ENCODE measurements at regions not wholly inside any gene's neighbourhood (a gene's known extent, or its start where the extent isn't known, plus 50 kb on each side); places are given as distances from the start of the nearest gene placed in this dataset.

- Histone ChIP-seq H3K36me3 (no peaks in the 10 kb centered on the region), H3K27me3 (peaks cover 0 to 1% (median 0%) of the 10 kb centered on the region in 7 donors), H3K4me1 (no peaks in the 10 kb centered on the region), H3K27ac (no peak overlapping the region), H3K4me3 (no peak overlapping the region), H3K9me3 (no peaks in the 10 kb centered on the region)
- no peak for TF ChIP-seq CTCF (IDR thresholded peaks at IDR 0.05)
- 90 to 95% methylated on average over 1 of the region's 1 CpG for WGBS, 2 donors
- ATAC-seq, result no peak
- DNase-seq, result no peak
- intact Hi-C loops (cut with DNase I), result no loop called here
Observed at GRCh38 chr19:30854207-30854606, 482.0 kb downstream of the ZNF536 start.

- Histone ChIP-seq H3K4me1 (no peaks in the 10 kb centered on the region), H3K36me3 (no peaks in the 10 kb centered on the region), H3K4me3 (no peak overlapping the region), H3K27me3 (peaks cover 0 to 4% (median 0%) of the 10 kb centered on the region in 7 donors), H3K9me3 (no peaks in the 10 kb centered on the region), H3K27ac (no peak overlapping the region)
- DNase-seq (no peak), ATAC-seq (no peak)
- intact Hi-C loops (cut with DNase I), result no loop called here
- no peak for TF ChIP-seq CTCF (IDR thresholded peaks at IDR 0.05)
- WGBS, 2 donors, result 87 to 97% methylated on average over 3 of the region's 3 CpGs
Observed at GRCh38 chr19:30853036-30853435, 480.9 kb downstream of the ZNF536 start.

GRCh38 chr19:30852168-30852567 is 480.0 kb downstream of the ZNF536 start:
- no peak for ATAC-seq
- Histone ChIP-seq H3K27ac (no peak overlapping the region), H3K4me3 (no peak overlapping the region), H3K27me3 (peaks cover 0 to 4% (median 0%) of the 10 kb centered on the region in 7 donors), H3K36me3 (no peaks in the 10 kb centered on the region), H3K9me3 (no peaks in the 10 kb centered on the region), H3K4me1 (no peaks in the 10 kb centered on the region)
- intact Hi-C loops (cut with DNase I), result no loop called here
- DNase-seq, result no peak
- 88 to 90% methylated on average over 10 of the region's 10 CpGs for WGBS, 2 donors
- no peak for TF ChIP-seq CTCF (IDR thresholded peaks at IDR 0.05)

DNA sequence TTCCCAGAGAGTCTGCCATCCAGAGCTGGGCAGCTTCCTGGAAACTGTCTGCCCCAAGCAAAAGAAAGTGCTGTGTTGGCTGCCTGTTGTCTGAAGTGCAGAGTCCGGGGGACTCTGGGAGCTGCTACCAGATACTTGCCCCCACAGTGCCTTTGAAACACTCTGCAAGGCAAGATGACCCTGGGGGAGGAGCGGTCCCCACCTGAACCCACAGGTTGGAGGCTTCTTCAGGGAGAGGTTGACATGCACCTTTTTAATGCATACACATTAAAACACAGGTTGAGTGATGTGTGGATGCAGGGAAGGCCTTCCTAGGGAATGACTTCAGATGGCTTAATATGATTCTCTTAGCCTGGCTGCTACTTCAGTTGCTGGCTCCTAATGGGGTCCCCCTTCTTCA is 479.5 kb downstream of the ZNF536 start:
- Histone ChIP-seq H3K9me3 (no peaks in the 10 kb centered on the region), H3K4me3 (no peak overlapping the region), H3K27ac (no peak overlapping the region), H3K4me1 (no peaks in the 10 kb centered on the region), H3K36me3 (no peaks in the 10 kb centered on the region), H3K27me3 (peaks cover 0 to 4% (median 0%) of the 10 kb centered on the region in 7 donors)
- ATAC-seq (no peak), DNase-seq (no peak)
- intact Hi-C loops (cut with DNase I), result no loop called here
- 83% methylated on average over 2 of the region's 2 CpGs for WGBS, 2 donors
- no peak for TF ChIP-seq CTCF (IDR thresholded peaks at IDR 0.05)
